H1 (cell line): ENCODE measurements at regions not wholly inside any gene's neighbourhood (a gene's known extent, or its start where the extent isn't known, plus 50 kb on each side); places are given as distances from the start of the nearest gene placed in this dataset.

Experiments
- CTCF ChIA-PET: fragments of 300-600 bp; sonication (Branson Sonifier 250); formaldehyde crosslinking; loops from one replicate; lab custom pipeline; 2021; ENCODE audit not compliant: partially characterized antibody; lab: Charles Lee
- POLR2A ChIA-PET: fragments of 300-600 bp; sonication (Branson Sonifier 250); formaldehyde crosslinking; loops from one replicate; lab custom pipeline; 2021; ENCODE audit warnings: inconsistent platforms; ENCODE audit not compliant: partially characterized antibody; lab: Charles Lee
- DNase-seq, 2 experiments: peaks; one replicate each; pipeline versions ENCODE4 v3.0.0 to v3.0.0-alpha.2; 2010 to 2022; ENCODE audit warnings: low spot score in 2 of 2, low read depth in 1 of 2, mixed read lengths in 1 of 2
- FAIRE-seq: peaks from 2 replicates; lab custom pipeline; 2011; peaks lifted over from hg19 to GRCh38; lab: Jason Lieb, UNC
- H2AFZ ChIP-seq: 2 replicates; pipeline ENCODE4 v1.8.1; 2012; ENCODE audit warnings: low read length, inconsistent platforms
- H2AK5ac ChIP-seq: 2 replicates; pipeline ENCODE4 v1.6.1; 2013; ENCODE audit warnings: low read depth, low read length
- H2BK120ac ChIP-seq: replicated peaks from 2 replicates; pipeline ENCODE3; 2013; ENCODE audit warnings: low read depth, low read length, inconsistent platforms
- H2BK12ac ChIP-seq: 2 replicates; pipeline ENCODE4 v1.6.1; 2013; ENCODE audit warnings: low read depth, low read length
- H2BK15ac ChIP-seq: 2 replicates; pipeline ENCODE4 v1.6.1; 2013; ENCODE audit warnings: low read length
- H2BK20ac ChIP-seq: 2 replicates; pipeline ENCODE4 v1.6.1; 2013; ENCODE audit warnings: low read length
- H2BK5ac ChIP-seq: 2 replicates; pipeline ENCODE4 v1.6.1; 2013; ENCODE audit warnings: low read depth, low read length
- H3K14ac ChIP-seq: 2 replicates; pipeline ENCODE4 v1.6.1; 2013; ENCODE audit warnings: inconsistent platforms; ENCODE audit not compliant: insufficient read length
- H3K18ac ChIP-seq: 2 replicates; pipeline ENCODE4 v1.6.1; 2013; ENCODE audit warnings: low read length; ENCODE audit errors: extremely low read depth
- H3K23ac ChIP-seq: 2 replicates; pipeline ENCODE4 v1.6.1; 2013; ENCODE audit warnings: inconsistent platforms; ENCODE audit not compliant: insufficient read length
- H3K23me2 ChIP-seq: 2 replicates; pipeline ENCODE4 v1.6.1; 2013; ENCODE audit warnings: low read depth, low read length
- H3K27ac ChIP-seq: 2 replicates; pipeline ENCODE4 v1.6.1; 2011; ENCODE audit warnings: low read depth, low read length, inconsistent platforms
- H3K27me3 ChIP-seq, 4 experiments: replicated peaks in 1 of 4; 1 replicate in 1 of 4; 2 replicates in 3 of 4; pipeline versions ENCODE4 v1.6.1 to v1.8.1; 2011 to 2013; ENCODE audit warnings: low read length in 3 of 4, mild to moderate bottlenecking in 3 of 4, inconsistent platforms in 2 of 4, mixed read lengths in 2 of 4, moderate library complexity in 1 of 4; ENCODE audit not compliant: control insufficient read depth in 3 of 4, insufficient read depth in 3 of 4; ENCODE audit errors: extremely low read depth in 1 of 4
- H3K36me3 ChIP-seq, 4 experiments: 2 replicates each; pipeline versions ENCODE4 v1.6.1 to v1.8.1; 2011 to 2013; ENCODE audit warnings: mild to moderate bottlenecking in 4 of 4, low read length in 3 of 4, moderate library complexity in 2 of 4, control low read depth in 1 of 4, inconsistent platforms in 1 of 4; ENCODE audit not compliant: insufficient read depth in 4 of 4, control insufficient read depth in 2 of 4
- H3K4ac ChIP-seq: replicated peaks from 2 replicates; pipeline ENCODE3; 2013; ENCODE audit warnings: low read length, low read depth, mixed read lengths, inconsistent platforms; ENCODE audit not compliant: insufficient read length
- H3K4me1 ChIP-seq, 4 experiments: replicated peaks in 1 of 4; 1 replicate in 1 of 4; 2 replicates in 3 of 4; pipeline versions ENCODE4 v1.6.1 to v1.8.1; 2011 to 2013; ENCODE audit warnings: low read length in 3 of 4, inconsistent platforms in 2 of 4, mixed read lengths in 1 of 4; ENCODE audit not compliant: insufficient read depth in 4 of 4, control insufficient read depth in 3 of 4
- H3K4me2 ChIP-seq, 2 experiments: 2 replicates each; pipeline versions ENCODE4 v1.6.1 to v1.8.1; 2011 to 2013; ENCODE audit warnings: low read depth in 2 of 2, low read length in 2 of 2, control low read depth in 1 of 2, inconsistent platforms in 1 of 2, mild to moderate bottlenecking in 1 of 2; ENCODE audit not compliant: insufficient read depth in 1 of 2
- H3K4me3 ChIP-seq, 4 experiments: fragments of 200-600, 300-600 bp in 1 of 4; sonication (generic), shearing (Covaris generic), sonication (Bioruptor Twin) in 1 of 4; 2 replicates each; pipeline versions ENCODE4 v1.5.1 to v1.8.1; 2011 to 2016; ENCODE audit warnings: low read length in 4 of 4, low read depth in 3 of 4, control low read depth in 2 of 4, inconsistent platforms in 2 of 4, mild to moderate bottlenecking in 2 of 4, mixed read lengths in 1 of 4, moderate library complexity in 1 of 4; ENCODE audit not compliant: insufficient read depth in 2 of 4; ENCODE audit errors: extremely low read depth in 1 of 4
- H3K56ac ChIP-seq: replicated peaks from 2 replicates; pipeline ENCODE3; 2013; ENCODE audit warnings: low read depth, mild to moderate bottlenecking, mixed read lengths, low read length, inconsistent platforms; ENCODE audit not compliant: insufficient read length
- H3K79me1 ChIP-seq: 2 replicates; pipeline ENCODE4 v1.6.1; 2013; ENCODE audit warnings: low read depth, low read length, control low read depth
- H3K79me2 ChIP-seq, 2 experiments: 2 replicates each; pipeline versions ENCODE4 v1.6.1 to v1.8.1; 2012 to 2013; ENCODE audit warnings: low read length in 2 of 2, mild to moderate bottlenecking in 2 of 2, inconsistent platforms in 1 of 2; ENCODE audit not compliant: insufficient read depth in 2 of 2, control insufficient read depth in 1 of 2
- H3K9ac ChIP-seq, 4 experiments: replicated peaks in 1 of 4; 1 replicate in 1 of 4; 2 replicates in 3 of 4; pipeline versions ENCODE4 v1.6.1 to v1.8.1; 2011 to 2013; ENCODE audit warnings: low read depth in 3 of 4, low read length in 3 of 4, control low read depth in 2 of 4, mild to moderate bottlenecking in 2 of 4, moderate library complexity in 2 of 4, inconsistent platforms in 1 of 4; ENCODE audit errors: extremely low read depth in 1 of 4
- H3K9me3 ChIP-seq, 2 experiments: 2 replicates each; pipeline versions ENCODE4 v1.6.1 to v1.8.1; 2012 to 2013; ENCODE audit warnings: mild to moderate bottlenecking in 2 of 2, moderate library complexity in 2 of 2, control low read depth in 1 of 2, inconsistent platforms in 1 of 2, low read depth in 1 of 2, low read length in 1 of 2, mixed read lengths in 1 of 2; ENCODE audit not compliant: insufficient read depth in 2 of 2
- H4K20me1 ChIP-seq, 2 experiments: replicated peaks in 1 of 2; 2 replicates each; pipeline versions ENCODE3 to v1.8.1; 2011 to 2013; ENCODE audit warnings: inconsistent platforms in 2 of 2, low read length in 2 of 2, mild to moderate bottlenecking in 1 of 2; ENCODE audit not compliant: insufficient read depth in 2 of 2, control insufficient read depth in 1 of 2
- H4K5ac ChIP-seq: 2 replicates; pipeline ENCODE4 v1.6.1; 2013; ENCODE audit warnings: low read length, low read depth, mixed read lengths, inconsistent platforms; ENCODE audit not compliant: insufficient read length
- H4K8ac ChIP-seq: 2 replicates; pipeline ENCODE4 v1.8.0; 2013; ENCODE audit warnings: mild to moderate bottlenecking, moderate library complexity, low read length, inconsistent platforms; ENCODE audit not compliant: insufficient read depth; ENCODE audit errors: extremely low read depth
- H4K91ac ChIP-seq: replicated peaks from 2 replicates; pipeline ENCODE3; 2013; ENCODE audit warnings: low read length, mixed read lengths, inconsistent platforms; ENCODE audit not compliant: insufficient read length
- CEBPB ChIP-seq: IDR thresholded peaks from 2 replicates; pipeline ENCODE4 v1.6.1; 2012; ENCODE audit warnings: low read depth, low read length
- GTF2F1 ChIP-seq: IDR thresholded peaks from 2 replicates; pipeline ENCODE4 v1.6.1; 2012; ENCODE audit warnings: low read depth, low read length, improper control_type of control experiment, borderline replicate concordance
- POU5F1 ChIP-seq: IDR thresholded peaks from 2 replicates; pipeline ENCODE4 v1.6.1; 2011; ENCODE audit warnings: low read depth, mild to moderate bottlenecking, low read length, moderate library complexity
- SRF ChIP-seq: IDR thresholded peaks from 2 replicates; pipeline ENCODE4 v1.6.1; 2011; ENCODE audit warnings: mild to moderate bottlenecking, low read depth, low read length, moderate library complexity
- ZNF274 ChIP-seq: IDR thresholded peaks from 2 replicates; pipeline ENCODE4 v1.7.0; 2012; ENCODE audit warnings: low read length, borderline replicate concordance; ENCODE audit errors: extremely low read depth
- WGBS, 2 experiments: shearing (Covaris generic) in 1 of 2; methylation state at CpG; one replicate each; pipeline versions ENCODE4 v1.1.6 to v1.1.7; 2013 to 2015; ENCODE audit warnings: low lambda C conversion rate in 2 of 2, mixed read lengths in 2 of 2, inconsistent platforms in 1 of 2, low coverage in 1 of 2, missing lambda C conversion rate in 1 of 2; ENCODE audit not compliant: insufficient replicate concordance in 2 of 2, insufficient coverage in 1 of 2, insufficient read length in 1 of 2; ENCODE audit errors: extremely low coverage in 1 of 2, missing lambda C conversion rate in 1 of 2; 5-methylcytosine and 5-hydroxymethylcytosine counted together
- TF ChIP-seq, protein P1 (sequence below): IDR thresholded peaks from 2 replicates; pipeline ENCODE4 v1.6.1; 2011; ENCODE audit warnings: low read depth, mild to moderate bottlenecking, low read length; ENCODE audit not compliant: insufficient read depth

GRCh38 chrX:149221230-149221629 is 283.9 kb downstream of the IDS start:
- 73% methylated on average over 4 of the region's 6 CpGs; no CpG with 5 or more reads in 1 of the 2 experiments for WGBS, 2 experiments
- H2AFZ ChIP-seq: no peak overlapping the region
- no peak for TF ChIP-seq CEBPB
- no peak for TF ChIP-seq GTF2F1
- no peak for TF ChIP-seq POU5F1
- TF ChIP-seq ZNF274: no peak
- TF ChIP-seq SRF: no peak
- TF ChIP-seq, protein P1, sequence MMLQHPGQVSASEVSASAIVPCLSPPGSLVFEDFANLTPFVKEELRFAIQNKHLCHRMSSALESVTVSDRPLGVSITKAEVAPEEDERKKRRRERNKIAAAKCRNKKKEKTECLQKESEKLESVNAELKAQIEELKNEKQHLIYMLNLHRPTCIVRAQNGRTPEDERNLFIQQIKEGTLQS: no peak

More at GRCh38 chrX:149221230-149221629, 283.9 kb downstream of the IDS start:
- Histone ChIP-seq H2BK120ac (no peak overlapping the region), H3K79me2 (no peaks in the 10 kb centered on the region), H3K4ac (no peak overlapping the region), H4K20me1 (no peaks in the 10 kb centered on the region), H3K9ac (no peak overlapping the region), H3K9me3 (0 out of 4 replicates have a peak, but pooled peaks cover 0 to 3% of the 10 kb centered on the region in 2 experiments), H3K36me3 (no peaks in the 10 kb centered on the region), H4K5ac (no peak overlapping the region), H3K18ac (no peak overlapping the region), H2BK12ac (no peak overlapping the region), H3K23me2 (no peaks in the 10 kb centered on the region), H3K56ac (no peak overlapping the region), H3K4me2 (no peak overlapping the region), H3K27me3 (no peaks in the 10 kb centered on the region), H4K91ac (no peak overlapping the region), H4K8ac (no peak overlapping the region), H3K79me1 (no peaks in the 10 kb centered on the region), H3K23ac (no peak overlapping the region), H3K4me1 (no peaks in the 10 kb centered on the region), H2BK15ac (no peak overlapping the region), H2AK5ac (no peak overlapping the region), H2BK20ac (no peak overlapping the region), H3K4me3 (no peak overlapping the region), H2BK5ac (no peak overlapping the region), H3K14ac (no peak overlapping the region), H3K27ac (no peak overlapping the region)
- DNase-seq (no peak), FAIRE-seq (no peak)
- CTCF ChIA-PET: no interaction called here
- POLR2A ChIA-PET: no interaction called here
